GM23248 (cell line): ENCODE measurements at regions not wholly inside any gene's neighbourhood (a gene's known extent, or its start where the extent isn't known, plus 50 kb on each side); places are given as distances from the start of the nearest gene placed in this dataset.

Source experiments
- EZH2 ChIP-seq: fragments of 200-600 bp; sonication (generic); IDR thresholded peaks from 2 replicates; pipeline ENCODE4 v1.6.1; 2018; ENCODE audit warnings: antibody characterized with exemption, mild to moderate bottlenecking; ENCODE audit not compliant: insufficient read depth, poor library complexity, severe bottlenecking
- EZH2phosphoT487 ChIP-seq: fragments of 200-600 bp; sonication (generic); IDR thresholded peaks from 2 replicates; pipeline ENCODE4 v1.6.1; 2018; ENCODE audit warnings: antibody characterized with exemption, moderate library complexity, mild to moderate bottlenecking, low read depth; ENCODE audit not compliant: insufficient read depth

DNA sequence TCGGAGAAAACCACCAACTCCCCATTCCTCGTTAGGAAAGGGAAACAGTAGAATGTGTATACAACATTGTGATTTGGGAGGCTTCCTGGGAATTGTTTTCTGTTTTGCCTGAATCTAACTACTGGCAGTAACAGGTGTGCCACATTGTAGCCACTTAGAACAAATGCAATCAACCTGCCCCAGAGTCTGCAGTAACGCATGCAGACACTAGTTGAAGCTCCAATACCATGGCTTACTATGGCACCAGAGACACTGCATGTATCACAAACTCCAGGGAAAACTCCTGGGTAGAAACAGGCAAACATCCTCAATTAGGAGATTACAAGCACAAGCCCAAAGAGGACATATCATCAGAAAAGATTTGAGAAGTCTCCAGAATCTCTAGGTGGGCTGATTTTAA lies 154.2 kb upstream of the NEIL3 start:
- TF ChIP-seq EZH2 (no peak), EZH2phosphoT487 (no peak)
